ENCODE measurements at regions not wholly inside any gene's neighbourhood (a gene's known extent, or its start where the extent isn't known, plus 50 kb on each side); places are given as distances from the start of the nearest gene placed in this dataset.

DNA sequence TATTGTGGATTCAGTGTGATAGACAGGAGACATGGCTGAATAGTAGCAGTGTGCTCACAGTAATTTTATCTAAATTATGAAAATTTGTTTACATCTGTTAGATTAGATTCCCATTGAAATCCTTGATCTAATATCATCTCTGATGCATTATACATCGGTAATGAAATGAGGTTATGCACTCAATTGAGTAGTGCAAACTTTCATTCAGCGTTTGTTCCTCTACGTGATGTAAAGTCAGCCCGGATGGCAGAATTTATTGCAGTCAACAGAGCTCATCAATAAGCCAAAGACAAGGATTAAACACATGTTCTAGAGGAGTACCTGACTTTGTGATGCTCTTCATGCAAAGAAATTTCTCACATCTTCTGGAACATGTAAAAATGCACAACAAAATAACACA, 549.2 kb downstream of the GOLGA6L6 start:
- ChIA-PET CTCF (no interaction called here), POLR2A (no interaction called here)
- H3K27ac Mint-ChIP-seq (ENCODE audit: low read depth, unreplicated experiment): no peak overlapping the region
- intact Hi-C loops (cut with micrococcal nuclease): no loop called here
- H3K4me1 Mint-ChIP-seq (ENCODE audit: insufficient read depth, unreplicated experiment): no peaks in the 10 kb centered on the region
- H3K27me3 Mint-ChIP-seq (ENCODE audit: insufficient read depth, unreplicated experiment): no peaks in the 10 kb centered on the region
- H3K9me3 Mint-ChIP-seq (ENCODE audit: unreplicated experiment): no peaks in the 10 kb centered on the region
- TF ChIP-seq CTCF (IDR thresholded peaks at IDR 0.05; ENCODE audit: unreplicated experiment): no peak
- H3K4me3 Mint-ChIP-seq (ENCODE audit: unreplicated experiment): no peak overlapping the region
- H3K36me3 Mint-ChIP-seq (ENCODE audit: insufficient read depth, unreplicated experiment): no peaks in the 10 kb centered on the region
- no TSS peak for BruUV-seq (replicated peaks)
- no peak for DNase-seq (ENCODE audit: unreplicated experiment)

DNA sequence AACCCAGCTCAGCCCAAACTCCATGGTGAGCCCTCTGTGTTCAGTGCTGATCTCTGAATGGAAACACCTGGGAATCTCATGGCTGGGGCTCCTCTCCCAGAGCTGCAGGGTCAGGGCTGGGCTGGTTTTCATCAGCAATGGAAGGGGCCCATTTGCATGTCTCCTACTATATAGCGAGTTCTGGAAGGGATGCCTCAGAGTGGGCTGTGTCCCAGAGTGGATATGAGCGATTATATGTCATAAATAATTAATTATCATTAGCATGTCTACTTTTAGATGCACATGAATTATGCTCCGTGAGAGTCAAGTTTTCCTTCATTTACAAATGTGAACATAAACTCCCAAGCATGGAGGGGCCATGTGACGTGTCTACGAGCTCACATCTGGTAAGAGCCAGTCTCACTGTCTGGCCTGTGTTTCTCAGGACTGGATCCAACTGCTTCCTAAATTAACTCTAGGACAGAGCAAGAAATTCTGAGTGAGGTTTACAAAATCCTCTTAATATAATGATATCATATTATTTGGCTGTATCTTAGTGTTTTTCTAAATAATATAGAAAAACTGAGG, 553.4 kb downstream of the GOLGA6L6 start:
- TF ChIP-seq CTCF (IDR thresholded peaks at IDR 0.05; ENCODE audit: unreplicated experiment): no peak
- POLR2A ChIA-PET: no interaction called here
- Mint-ChIP-seq H3K27ac (ENCODE audit: low read depth, unreplicated experiment) (peak overlapping the region; percentile 31), H3K9me3 (ENCODE audit: unreplicated experiment) (no peaks in the 10 kb centered on the region), H3K4me1 (ENCODE audit: insufficient read depth, unreplicated experiment) (no peaks in the 10 kb centered on the region), H3K4me3 (ENCODE audit: unreplicated experiment) (no peak overlapping the region), H3K36me3 (ENCODE audit: insufficient read depth, unreplicated experiment) (no peaks in the 10 kb centered on the region), H3K27me3 (ENCODE audit: insufficient read depth, unreplicated experiment) (no peaks in the 10 kb centered on the region)
- BruUV-seq (replicated peaks): no TSS peak
- CTCF ChIA-PET: no interaction called here
- no peak for DNase-seq (ENCODE audit: unreplicated experiment)
- intact Hi-C loops (cut with micrococcal nuclease): no loop called here

GRCh38 chr15:19987389-19988048, 554.1 kb downstream of the GOLGA6L6 start:
- ChIA-PET CTCF (no interaction called here), POLR2A (no interaction called here)
- H3K4me3 Mint-ChIP-seq (ENCODE audit: unreplicated experiment): no peak overlapping the region
- peak overlapping the region; percentile 31 for H3K27ac Mint-ChIP-seq (ENCODE audit: low read depth, unreplicated experiment)
- no peak for DNase-seq (ENCODE audit: unreplicated experiment)
- BruUV-seq (replicated peaks): no TSS peak
- intact Hi-C loops (cut with micrococcal nuclease): no loop called here
- peak; percentile 53 for TF ChIP-seq CTCF (IDR thresholded peaks at IDR 0.05; ENCODE audit: unreplicated experiment)
- no peaks in the 10 kb centered on the region for H3K4me1 Mint-ChIP-seq (ENCODE audit: insufficient read depth, unreplicated experiment)
- no peaks in the 10 kb centered on the region for H3K36me3 Mint-ChIP-seq (ENCODE audit: insufficient read depth, unreplicated experiment)
- H3K27me3 Mint-ChIP-seq (ENCODE audit: insufficient read depth, unreplicated experiment): no peaks in the 10 kb centered on the region
- no peaks in the 10 kb centered on the region for H3K9me3 Mint-ChIP-seq (ENCODE audit: unreplicated experiment)

DNA sequence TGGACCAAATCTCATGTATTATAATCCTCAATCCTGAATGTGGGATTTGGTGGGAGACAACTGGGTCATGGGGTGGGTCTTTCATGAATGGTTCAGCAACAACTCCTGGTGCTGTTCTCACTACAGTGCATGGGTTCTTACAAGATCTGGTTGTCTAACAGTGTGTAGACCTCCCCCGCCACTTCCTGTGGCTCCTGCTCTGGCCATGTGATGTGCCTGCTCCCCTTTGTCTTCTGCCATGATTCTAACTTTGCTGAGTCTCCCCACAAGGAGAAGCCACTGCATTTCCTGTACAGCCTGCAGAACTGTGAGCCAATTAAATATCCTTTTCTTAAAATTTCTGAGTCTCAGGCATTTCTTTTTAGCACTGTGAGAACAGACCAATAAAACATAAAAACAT, 557.5 kb downstream of the GOLGA6L6 start:
- Mint-ChIP-seq H3K9me3 (ENCODE audit: unreplicated experiment) (no peaks in the 10 kb centered on the region), H3K36me3 (ENCODE audit: insufficient read depth, unreplicated experiment) (no peaks in the 10 kb centered on the region), H3K4me3 (ENCODE audit: unreplicated experiment) (no peak overlapping the region), H3K4me1 (ENCODE audit: insufficient read depth, unreplicated experiment) (no peaks in the 10 kb centered on the region), H3K27ac (ENCODE audit: low read depth, unreplicated experiment) (no peak overlapping the region), H3K27me3 (ENCODE audit: insufficient read depth, unreplicated experiment) (no peaks in the 10 kb centered on the region)
- BruUV-seq (replicated peaks): no TSS peak
- intact Hi-C loops (cut with micrococcal nuclease): no loop called here
- ChIA-PET POLR2A (no interaction called here), CTCF (no interaction called here)
- DNase-seq (ENCODE audit: unreplicated experiment): no peak
- TF ChIP-seq CTCF (IDR thresholded peaks at IDR 0.05; ENCODE audit: unreplicated experiment): no peak
